Transverse colon (tissue), 4 donors: ENCODE measurements at regions not wholly inside any gene's neighbourhood (a gene's known extent, or its start where the extent isn't known, plus 50 kb on each side); places are given as distances from the start of the nearest gene placed in this dataset.

ENCODE experiments used
- DNase-seq: peaks from one replicate; pipeline ENCODE4 v3.0.0-alpha.2; 2019
- H3K27ac ChIP-seq, 4 donors: fragments of 200-600 bp; sonication (generic); 2 replicates each; pipeline ENCODE4 v1.5.1; 2016 to 2018; ENCODE audit warnings: inconsistent platforms in 4 of 4
- H3K27me3 ChIP-seq: fragments of 200-600 bp; sonication (generic); 2 replicates; pipeline ENCODE4 v1.5.1; 2017; ENCODE audit warnings: inconsistent platforms
- H3K36me3 ChIP-seq, 4 donors: fragments of 200-600 bp; sonication (generic); 2 replicates each; pipeline ENCODE4 v1.5.1; 2017 to 2019; ENCODE audit warnings: inconsistent platforms in 4 of 4
- H3K4me1 ChIP-seq, 4 donors: fragments of 200-600 bp; sonication (generic); 2 replicates each; pipeline ENCODE4 v1.5.1; 2017 to 2020; ENCODE audit warnings: inconsistent platforms in 4 of 4
- H3K4me3 ChIP-seq, 4 donors: fragments of 200-600 bp; sonication (generic); 1 replicate in 1 of 4; 2 replicates in 3 of 4; pipeline versions ENCODE4 v1.5.1 to v1.6.1; 2017 to 2019; ENCODE audit warnings: inconsistent platforms in 4 of 4
- H3K9me3 ChIP-seq, 2 donors: fragments of 200-600 bp; sonication (generic); 2 replicates each; pipeline ENCODE4 v1.5.1; 2017 to 2019; ENCODE audit warnings: inconsistent platforms in 2 of 2
- EP300 ChIP-seq: sonication (generic); formaldehyde crosslinking; IDR thresholded peaks from one replicate; pipeline ENCODE4 v1.6.1; 2017; ENCODE audit warnings: antibody characterized with exemption, low read depth
- POLR2A ChIP-seq: fragments of 450-650 bp; IDR thresholded peaks from one replicate; pipeline ENCODE4 v1.6.1; 2016; ENCODE audit warnings: antibody characterized with exemption, mild to moderate bottlenecking, moderate library complexity
- POLR2AphosphoS5 ChIP-seq, 3 donors: sonication (generic); formaldehyde crosslinking; IDR thresholded peaks; one replicate each; pipeline ENCODE4 v1.6.1; 2016; ENCODE audit warnings: antibody characterized with exemption in 3 of 3
- WGBS, 2 donors: methylation state at CpG; one replicate each; pipeline ENCODE4 v1.1.5; 2018; ENCODE audit warnings: low coverage in 1 of 2; 5-methylcytosine and 5-hydroxymethylcytosine counted together
- in situ Hi-C, 4 donors: fragments of 200-750 bp; cut with MboI; loops; one replicate each; pipeline versions ENCODE4 v1.15.0 to v1.15.1; 2017; ENCODE audit warnings: low sequenced_read_pairs in 3 of 4, low pct_ligation_motif_present in 1 of 4, low pct_unique_long_range_greater_than_20kb in 1 of 4
- intact Hi-C: fragments of 100-400 bp; cut with DNase I; formaldehyde crosslinking; loops from one replicate; pipeline ENCODE4 v1.15.1; 2023; ENCODE audit warnings: low total_unique reads
- TF ChIP-seq, protein P1 (sequence below), 5 experiments: fragments of 200-600 bp in 3 of 5; fragments of 450-650 bp in 2 of 5; sonication (generic) in 3 of 5; IDR thresholded peaks; 1 replicate in 2 of 5; 2 replicates in 3 of 5; pipeline ENCODE4 v1.5.1; 2016 to 2017; ENCODE audit warnings: antibody characterized with exemption in 5 of 5, inconsistent platforms in 3 of 5, mild to moderate bottlenecking in 2 of 5, moderate library complexity in 1 of 5

DNA sequence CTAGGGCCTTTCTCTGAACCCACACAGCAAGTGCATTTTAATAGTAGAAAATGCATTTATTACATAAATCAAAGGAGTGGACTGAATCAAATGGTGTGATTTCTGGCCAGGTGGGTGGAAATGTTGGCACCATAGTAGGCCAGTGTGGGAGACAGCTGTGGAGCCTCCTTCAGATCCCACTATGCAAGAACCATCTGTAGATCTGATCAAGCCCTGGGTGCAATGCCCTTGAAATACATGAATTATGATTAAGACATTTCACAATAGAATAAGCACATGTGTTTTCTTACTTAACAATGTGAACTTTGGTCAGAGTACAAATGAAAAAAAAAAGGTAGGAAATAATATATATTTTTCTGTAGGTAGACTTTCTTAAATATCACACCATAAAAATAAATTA lies 204.3 kb downstream of the PCDH7 start:
- intact Hi-C loops: no loop called here
- no peak for DNase-seq

GRCh38 chr4:30929649-30930048 lies 209.5 kb downstream of the PCDH7 start:
- in situ Hi-C loops: no loop called here
- intact Hi-C loops: no loop called here
- Histone ChIP-seq H3K4me3 (no peak overlapping the region), H3K27ac (no peak overlapping the region), H3K36me3 (no peaks in the 10 kb centered on the region), H3K27me3 (no peaks in the 10 kb centered on the region), H3K4me1 (peaks cover 0 to 9% (median 4%) of the 10 kb centered on the region in 4 donors), H3K9me3 (no peaks in the 10 kb centered on the region)
- TF ChIP-seq, protein P1, sequence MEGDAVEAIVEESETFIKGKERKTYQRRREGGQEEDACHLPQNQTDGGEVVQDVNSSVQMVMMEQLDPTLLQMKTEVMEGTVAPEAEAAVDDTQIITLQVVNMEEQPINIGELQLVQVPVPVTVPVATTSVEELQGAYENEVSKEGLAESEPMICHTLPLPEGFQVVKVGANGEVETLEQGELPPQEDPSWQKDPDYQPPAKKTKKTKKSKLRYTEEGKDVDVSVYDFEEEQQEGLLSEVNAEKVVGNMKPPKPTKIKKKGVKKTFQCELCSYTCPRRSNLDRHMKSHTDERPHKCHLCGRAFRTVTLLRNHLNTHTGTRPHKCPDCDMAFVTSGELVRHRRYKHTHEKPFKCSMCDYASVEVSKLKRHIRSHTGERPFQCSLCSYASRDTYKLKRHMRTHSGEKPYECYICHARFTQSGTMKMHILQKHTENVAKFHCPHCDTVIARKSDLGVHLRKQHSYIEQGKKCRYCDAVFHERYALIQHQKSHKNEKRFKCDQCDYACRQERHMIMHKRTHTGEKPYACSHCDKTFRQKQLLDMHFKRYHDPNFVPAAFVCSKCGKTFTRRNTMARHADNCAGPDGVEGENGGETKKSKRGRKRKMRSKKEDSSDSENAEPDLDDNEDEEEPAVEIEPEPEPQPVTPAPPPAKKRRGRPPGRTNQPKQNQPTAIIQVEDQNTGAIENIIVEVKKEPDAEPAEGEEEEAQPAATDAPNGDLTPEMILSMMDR (IDR thresholded peaks at IDR 0.05): no peak
- TF ChIP-seq EP300 (no peak), POLR2AphosphoS5 (IDR thresholded peaks at IDR 0.05) (no peak), POLR2A (no peak)
- WGBS, 2 donors: 80 to 90% methylated on average over 2 of the region's 2 CpGs
- DNase-seq: no peak

More for the DNA sequence above, 204.3 kb downstream of the PCDH7 start:
- H3K36me3 ChIP-seq: no peaks in the 10 kb centered on the region
- peaks cover 0 to 5% (median 0%) of the 10 kb centered on the region in 4 donors for H3K4me1 ChIP-seq
- in situ Hi-C loops: no loop called here
- H3K4me3 ChIP-seq: no peak overlapping the region
- no peaks in the 10 kb centered on the region for H3K27me3 ChIP-seq
- TF ChIP-seq EP300 (no peak), POLR2AphosphoS5 (IDR thresholded peaks at IDR 0.05) (no peak), POLR2A (no peak)
- TF ChIP-seq, protein P1 (IDR thresholded peaks at IDR 0.05): no peak
- H3K27ac ChIP-seq: no peak overlapping the region
- no peaks in the 10 kb centered on the region for H3K9me3 ChIP-seq

DNA sequence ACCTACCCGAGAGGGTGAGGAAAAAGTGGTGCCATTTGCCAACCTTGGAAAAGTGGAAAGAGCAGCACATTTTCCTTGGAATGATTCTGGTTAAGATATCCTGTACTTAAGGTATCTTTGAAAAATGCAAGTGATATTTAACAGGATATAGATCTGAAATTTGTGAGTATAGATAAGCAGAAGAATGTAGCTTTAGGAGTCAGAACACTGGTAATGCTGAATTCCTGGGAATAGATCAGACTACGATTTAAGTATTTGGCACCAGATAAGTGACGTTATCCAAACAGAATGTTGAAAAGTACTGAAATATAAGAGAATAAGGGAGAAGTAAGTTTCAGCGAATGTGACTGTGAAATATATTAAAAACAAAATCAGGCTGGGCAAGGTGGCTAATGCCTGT lies 210.1 kb downstream of the PCDH7 start:
- DNase-seq: no peak
- 86 to 88% methylated on average over 4 of the region's 4 CpGs for WGBS, 2 donors
- intact Hi-C loops: no loop called here

GRCh38 chr4:30932581-30932980 lies 212.4 kb downstream of the PCDH7 start:
- no peak for DNase-seq
- in situ Hi-C loops: no loop called here
- H3K9me3 ChIP-seq: no peaks in the 10 kb centered on the region
- H3K4me3 ChIP-seq: no peak overlapping the region
- no peaks in the 10 kb centered on the region for H3K36me3 ChIP-seq
- H3K27me3 ChIP-seq: no peaks in the 10 kb centered on the region
- intact Hi-C loops: no loop called here
- no peak overlapping the region for H3K27ac ChIP-seq
- TF ChIP-seq EP300 (no peak), POLR2A (no peak), POLR2AphosphoS5 (IDR thresholded peaks at IDR 0.05) (no peak)
- TF ChIP-seq, protein P1 (IDR thresholded peaks at IDR 0.05): no peak
- H3K4me1 ChIP-seq: peaks cover 0 to 9% (median 3%) of the 10 kb centered on the region in 4 donors
- WGBS, 2 donors: 40 to 60% methylated on average over 3 of the region's 3 CpGs

More for the DNA sequence above, 210.1 kb downstream of the PCDH7 start:
- Histone ChIP-seq H3K9me3 (no peaks in the 10 kb centered on the region), H3K27me3 (no peaks in the 10 kb centered on the region), H3K4me1 (peaks cover 0 to 9% (median 3%) of the 10 kb centered on the region in 4 donors), H3K27ac (no peak overlapping the region), H3K36me3 (no peaks in the 10 kb centered on the region), H3K4me3 (no peak overlapping the region)
- TF ChIP-seq, protein P1 (IDR thresholded peaks at IDR 0.05): no peak
- TF ChIP-seq POLR2A (no peak), EP300 (no peak), POLR2AphosphoS5 (IDR thresholded peaks at IDR 0.05) (no peak)
- in situ Hi-C loops: no loop called here
